Esophagus mucosa (tissue), 1 donor: ENCODE measurements at regions not wholly inside any gene's neighbourhood (a gene's known extent, or its start where the extent isn't known, plus 50 kb on each side); places are given as distances from the start of the nearest gene placed in this dataset.

Source experiments
- ATAC-seq: fragments of 200-7000 bp; cut with Tn5 transposase; one replicate; pipeline ENCODE4 v1.9.1; 2020
- donor health status: DM: yes; HTN: yes; CAD: no.

DNA sequence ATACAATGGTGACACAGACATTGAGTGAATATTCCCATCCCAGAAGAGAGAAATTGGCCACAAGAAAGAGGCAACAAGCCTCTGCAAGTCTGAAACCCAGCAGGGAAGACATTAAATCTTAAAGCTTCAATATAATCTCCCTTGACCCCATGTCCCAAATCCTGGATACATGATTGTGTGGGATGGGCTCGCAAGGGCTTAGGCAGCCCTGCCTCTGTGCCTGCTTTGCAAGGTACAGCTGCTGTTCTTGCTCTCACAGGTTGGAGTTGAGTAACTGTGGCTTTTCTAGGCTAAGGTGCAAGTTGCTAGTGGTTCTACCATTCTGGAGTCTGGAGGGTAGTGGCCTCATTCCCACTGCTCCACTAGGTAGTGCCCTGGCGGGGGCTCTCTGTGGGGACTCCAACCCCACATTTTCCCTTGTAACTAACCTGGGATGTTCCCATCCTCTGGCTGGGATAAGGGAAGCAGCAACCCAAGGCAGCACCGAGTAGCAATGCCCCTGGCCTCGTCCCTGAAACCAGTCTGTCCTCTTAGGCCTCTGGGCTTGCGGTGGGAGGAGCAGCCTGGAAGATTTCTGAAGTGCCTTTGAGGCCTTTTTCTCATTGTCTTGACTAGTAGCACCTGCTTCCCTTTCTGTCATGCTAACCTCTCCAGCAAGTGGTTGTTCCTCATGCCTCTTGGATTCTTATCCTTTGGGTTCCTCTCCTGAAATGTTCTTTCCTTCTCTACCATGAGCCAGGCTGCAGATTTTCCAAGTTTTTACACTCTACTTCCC, 90.0 kb downstream of the FAM174B start:
- no peak for ATAC-seq

DNA sequence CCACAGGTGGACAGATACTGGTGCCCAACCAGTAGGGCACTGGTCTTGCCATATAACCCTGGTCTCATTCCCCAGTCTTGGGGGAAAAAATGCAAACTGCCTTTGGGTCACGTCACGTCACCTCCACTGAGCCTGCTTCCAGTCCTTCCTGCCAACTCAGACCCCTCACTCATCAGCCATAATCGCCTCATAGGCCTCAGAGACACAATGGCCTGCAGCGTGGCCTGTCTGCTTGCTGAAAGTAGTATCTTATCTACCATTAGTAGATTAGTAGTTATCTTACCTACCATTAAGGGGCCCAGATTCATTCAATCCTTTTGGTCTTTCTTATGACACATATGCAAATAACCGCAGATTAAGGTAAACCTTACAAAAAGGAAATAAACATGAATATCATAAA, 93.8 kb downstream of the FAM174B start:
- ATAC-seq, result no peak

DNA sequence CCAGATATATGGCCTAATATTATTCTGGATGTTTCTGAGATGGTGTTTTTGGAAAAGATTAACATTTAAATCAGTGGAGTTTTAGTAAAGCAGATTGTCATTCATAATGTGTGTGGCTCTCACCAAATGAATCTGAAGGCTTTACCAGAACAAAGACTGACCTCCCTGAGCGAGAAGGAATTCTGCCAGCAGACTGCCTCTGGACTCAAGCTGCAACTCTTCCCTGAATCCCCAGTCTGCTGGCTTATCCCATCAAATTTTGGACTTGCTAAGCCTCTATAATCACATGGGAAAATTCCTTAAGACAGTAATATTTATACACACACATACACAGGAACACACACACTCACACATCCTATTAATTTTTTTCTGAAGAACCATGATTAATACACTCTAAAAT, 102.3 kb downstream of the FAM174B start:
- ATAC-seq, result no peak

DNA sequence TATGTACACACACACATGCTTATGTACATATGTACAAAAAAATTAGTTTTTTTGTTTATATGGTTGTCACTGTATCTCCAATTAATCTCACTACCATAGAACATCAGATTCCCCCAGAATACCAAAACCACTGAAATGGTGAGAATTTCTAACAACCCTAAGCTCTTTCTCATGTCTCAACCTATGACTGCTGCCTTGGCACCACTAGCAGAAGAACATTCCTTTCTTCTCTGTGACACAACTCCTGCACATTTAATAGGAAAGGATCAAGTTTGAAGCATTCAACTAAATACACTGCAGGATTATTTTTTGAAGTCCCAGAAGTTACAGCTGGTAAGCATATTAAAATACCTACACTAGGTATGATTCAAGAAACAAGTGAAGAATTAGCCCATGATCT, 109.6 kb downstream of the FAM174B start:
- ATAC-seq, result no peak

DNA sequence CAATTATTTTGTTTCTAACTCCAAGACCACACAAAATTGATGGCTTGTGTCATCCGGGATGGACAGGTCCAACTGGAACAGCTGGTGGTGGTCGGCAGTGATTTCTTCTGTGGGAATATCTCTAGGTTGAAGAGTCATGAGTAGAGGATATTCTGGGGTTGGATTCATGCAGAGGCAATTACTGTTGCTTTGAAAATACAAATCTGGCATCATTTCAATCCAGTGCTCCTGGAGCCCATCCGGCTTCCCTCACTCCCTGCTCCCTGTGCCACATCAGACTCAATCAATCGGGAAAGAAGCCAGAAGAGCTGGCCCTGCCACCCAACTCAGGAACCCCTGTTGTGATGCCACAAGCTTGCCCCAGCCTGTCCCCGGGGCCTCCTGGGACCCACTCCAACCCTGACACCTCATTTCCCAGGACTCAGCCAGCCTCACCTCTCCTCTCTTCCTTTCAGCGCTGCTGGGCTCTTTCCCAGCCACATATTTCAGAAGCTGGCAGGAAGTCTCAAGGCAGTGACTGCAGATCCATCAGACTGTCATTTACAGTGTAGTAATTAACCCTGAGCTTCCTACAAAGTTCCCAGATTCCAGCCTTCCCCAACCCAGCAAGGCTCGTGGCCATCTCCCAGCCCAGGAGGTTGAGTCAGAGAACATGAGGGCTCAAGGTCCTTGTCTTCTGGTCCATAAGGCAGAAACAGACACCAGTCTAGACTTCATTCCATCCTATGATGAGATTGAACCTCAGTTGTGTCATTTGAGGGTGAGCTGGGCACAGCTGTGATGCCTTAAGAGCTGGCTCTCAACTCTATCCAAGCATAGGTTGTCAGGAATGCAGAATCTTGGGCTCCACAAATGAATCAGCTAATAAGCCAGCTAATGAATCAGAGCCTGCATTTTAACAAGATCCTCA, 114.0 kb downstream of the FAM174B start:
- ATAC-seq, result peak; percentile 38

DNA sequence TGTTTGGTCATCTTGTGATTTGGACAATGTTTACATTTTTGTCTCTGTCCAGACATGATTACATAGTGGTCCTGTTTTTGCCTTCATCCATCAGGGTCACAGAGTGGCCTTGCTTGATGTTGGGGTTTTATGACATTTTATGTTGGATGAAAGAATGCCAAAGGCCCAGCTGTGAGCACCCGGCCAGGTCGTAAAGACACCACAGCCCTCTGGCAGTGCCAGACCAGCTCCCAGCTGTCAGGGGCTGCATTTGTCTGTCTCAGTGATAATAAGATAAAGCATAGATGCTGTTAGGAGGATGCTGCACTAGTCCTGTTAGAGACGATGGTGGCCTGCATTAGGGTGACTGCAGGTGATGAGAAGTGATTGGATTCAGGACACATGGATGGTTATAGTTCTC, 117.5 kb downstream of the FAM174B start:
- no peak for ATAC-seq

DNA sequence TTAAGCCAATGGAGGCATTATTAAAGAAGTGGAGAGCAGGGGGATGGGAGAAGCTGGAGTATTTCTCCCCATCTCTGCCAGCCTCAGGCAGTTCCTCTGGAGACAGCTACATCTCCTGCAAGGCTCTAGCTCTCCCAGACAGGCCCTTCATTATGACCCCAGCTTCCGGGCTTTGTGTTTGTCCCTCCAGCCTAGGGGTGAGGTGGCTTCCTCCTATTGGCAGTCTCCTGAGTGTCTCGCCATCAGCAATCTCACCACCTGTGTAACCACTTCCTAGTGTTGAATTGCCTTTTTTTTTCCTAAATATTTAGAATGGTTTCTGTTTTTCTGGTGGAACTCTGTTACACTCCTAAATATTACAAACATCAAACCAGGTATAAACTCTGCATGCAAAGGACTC, 122.3 kb downstream of the FAM174B start:
- no peak for ATAC-seq

DNA sequence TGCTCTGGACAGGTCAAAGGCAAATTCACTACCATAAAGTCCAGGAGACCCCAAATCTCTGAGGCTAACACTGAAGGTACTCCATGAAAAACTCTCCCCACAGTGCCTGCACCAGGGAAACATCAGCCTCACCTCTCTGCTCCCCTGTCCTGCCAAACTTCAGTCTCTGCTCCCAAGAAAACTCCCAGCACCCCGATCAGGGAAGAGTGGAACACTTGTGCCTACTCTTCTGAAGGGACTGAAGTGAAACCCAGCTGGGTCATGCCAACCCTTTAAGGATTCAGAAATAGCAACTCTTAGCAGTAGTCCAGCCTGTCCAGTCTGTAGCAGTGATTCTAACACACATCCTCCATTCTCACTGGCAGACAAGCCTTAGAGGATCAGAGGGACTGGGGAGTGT, 124.2 kb downstream of the FAM174B start:
- ATAC-seq, result no peak

DNA sequence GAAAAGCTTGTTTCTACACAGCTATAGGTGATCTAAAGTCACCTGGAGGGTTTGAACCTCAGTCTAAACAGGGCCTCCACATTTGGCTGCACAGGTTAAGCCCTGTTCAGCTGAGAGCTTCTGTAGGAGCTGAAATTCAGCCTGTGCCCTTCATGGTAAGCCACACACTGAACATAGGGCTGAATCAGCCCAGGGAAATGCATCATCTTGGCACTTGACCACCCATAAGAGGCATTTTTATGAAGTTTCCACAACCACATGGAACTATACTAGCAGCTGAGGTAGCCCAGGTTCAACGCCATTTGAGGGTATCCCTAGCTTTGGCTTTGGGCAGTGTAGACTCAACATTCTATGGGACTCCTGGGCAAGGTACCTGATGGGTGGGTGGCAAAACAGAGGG, 126.8 kb downstream of the FAM174B start:
- no peak for ATAC-seq

DNA sequence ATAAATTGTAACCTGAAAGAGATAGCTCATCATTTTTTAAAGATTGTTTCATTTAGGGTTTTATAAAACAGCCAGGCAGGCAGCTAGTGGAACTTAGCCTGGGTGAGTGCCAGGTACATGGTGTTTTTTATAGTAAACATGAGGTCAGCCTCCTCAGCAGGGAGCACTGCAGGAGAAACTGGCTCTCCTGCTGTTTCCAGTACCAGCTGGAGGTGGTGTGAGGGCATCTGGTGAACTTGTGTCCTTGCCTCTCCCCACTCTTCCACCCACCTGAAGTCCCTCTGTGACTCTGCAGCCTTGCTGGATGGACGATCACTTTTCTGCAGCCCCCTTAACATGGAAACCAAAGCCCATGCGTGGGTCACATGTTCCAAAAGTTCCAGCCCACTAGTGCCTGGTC, 128.4 kb downstream of the FAM174B start:
- no peak for ATAC-seq

DNA sequence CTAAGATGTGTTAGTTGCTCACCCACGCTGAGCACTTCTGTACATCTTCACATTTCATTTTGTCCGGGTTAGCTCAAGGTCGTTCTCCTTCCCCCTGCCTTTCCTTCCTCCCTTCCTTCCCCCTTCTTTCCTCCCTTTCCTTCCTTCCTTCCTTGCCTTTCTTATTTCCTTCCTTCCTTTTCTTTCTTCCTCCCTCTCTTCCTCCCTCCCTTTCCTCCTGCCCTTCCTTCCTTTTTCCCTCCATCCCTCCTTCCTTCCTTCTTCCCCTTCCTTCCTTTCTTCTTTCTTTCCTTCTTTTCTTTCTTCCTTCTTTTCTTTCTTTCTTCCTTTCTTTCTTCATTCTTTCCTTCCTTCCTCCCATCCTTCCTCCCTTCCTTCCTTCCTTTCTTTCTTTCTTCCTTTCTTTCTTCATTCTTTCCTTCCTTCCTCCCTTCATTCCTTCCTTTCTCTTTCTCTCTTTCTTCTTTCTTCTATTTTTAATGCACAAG, 129.8 kb downstream of the FAM174B start:
- no peak for ATAC-seq

DNA sequence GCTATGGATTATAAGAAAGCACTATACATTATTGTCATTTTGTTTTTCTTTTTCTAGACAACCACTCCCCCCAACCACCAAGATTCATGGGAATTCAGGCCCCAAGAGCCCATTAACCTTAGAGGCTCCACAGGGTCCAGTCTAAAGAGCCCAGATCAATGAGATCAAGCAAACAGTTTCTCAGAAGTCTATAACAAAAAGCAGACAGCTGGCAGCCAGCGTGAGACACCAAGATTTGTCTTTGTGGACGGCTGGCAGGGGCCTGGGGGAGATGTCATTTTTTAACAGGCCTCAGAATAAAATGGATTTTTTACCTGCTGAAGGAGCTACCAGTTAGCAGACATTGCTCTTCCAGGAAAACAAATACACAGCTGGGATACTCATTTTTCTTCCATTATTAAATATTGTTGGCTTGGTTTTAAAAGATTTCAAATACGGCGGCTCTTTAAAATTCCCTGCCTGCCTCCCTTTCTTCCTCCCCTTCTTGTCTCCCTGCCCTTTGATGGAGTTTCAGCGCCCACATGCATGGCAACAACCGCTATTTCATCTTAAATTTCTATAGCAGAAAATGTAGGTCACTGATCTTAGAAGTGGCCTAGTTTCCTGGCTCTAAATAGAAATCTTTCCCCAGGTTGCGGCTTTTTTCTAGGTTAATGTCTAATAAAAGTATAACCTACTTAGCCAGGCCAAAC, 130.6 kb downstream of the FAM174B start:
- ATAC-seq, result no peak

DNA sequence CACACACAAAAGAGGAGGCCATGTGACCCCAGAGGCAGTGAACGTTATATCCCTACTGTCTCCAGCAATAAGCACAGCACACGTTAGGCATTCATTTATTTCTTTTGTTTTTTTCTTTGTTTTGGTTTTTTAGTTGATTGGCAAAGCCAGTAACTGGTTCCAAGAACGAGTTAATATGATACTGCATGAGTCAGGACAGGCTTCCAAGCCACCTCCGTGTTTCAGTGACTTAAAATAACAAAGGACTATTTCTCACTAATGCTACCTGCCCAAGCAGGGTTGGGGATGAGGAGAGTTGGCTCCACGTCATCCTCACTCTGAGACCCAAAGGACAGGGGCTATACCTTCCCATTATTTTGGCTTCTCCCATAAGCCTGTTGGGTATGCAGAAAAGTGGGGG, 130.5 kb downstream of the ST8SIA2 start:
- ATAC-seq, result peak; percentile 70

DNA sequence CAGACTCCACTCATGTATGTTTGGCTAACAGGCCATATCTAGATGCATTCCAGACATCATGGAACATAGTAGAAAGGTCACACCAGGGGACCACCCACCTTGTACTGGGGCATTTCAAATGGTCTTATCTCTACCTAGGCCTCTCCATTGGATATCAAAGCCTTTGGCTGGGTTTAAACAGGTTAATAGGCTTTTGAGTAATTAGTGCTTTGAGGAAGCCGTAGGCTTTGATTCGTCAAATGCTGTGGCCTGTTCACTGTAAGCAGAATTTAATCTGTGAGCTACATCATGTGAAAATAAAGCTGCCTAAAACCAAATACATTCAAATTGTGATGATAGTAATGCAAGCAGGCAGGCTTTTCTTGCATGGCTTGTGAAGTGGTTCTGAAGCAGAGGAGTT, 129.5 kb downstream of the ST8SIA2 start:
- ATAC-seq, result no peak

DNA sequence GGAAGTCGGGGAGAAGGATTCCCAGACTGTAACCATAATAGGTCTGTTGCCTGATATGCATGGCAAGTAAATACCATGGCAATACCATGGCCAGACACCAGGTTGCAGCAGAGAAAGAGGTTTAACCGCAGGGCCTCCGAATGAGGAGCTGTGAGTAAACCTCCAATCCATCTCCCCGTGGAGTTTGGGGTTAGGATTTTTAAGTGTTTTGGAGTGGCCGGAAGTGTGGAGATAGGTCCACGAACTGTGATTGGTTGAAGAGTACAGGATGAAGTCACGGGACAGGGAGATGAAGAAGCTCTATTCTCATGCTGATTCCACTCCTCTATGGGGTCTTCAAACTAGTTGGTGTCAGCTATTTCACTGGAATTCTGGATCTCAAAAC, 127.9 kb downstream of the ST8SIA2 start:
- peak; percentile 90 for ATAC-seq

DNA sequence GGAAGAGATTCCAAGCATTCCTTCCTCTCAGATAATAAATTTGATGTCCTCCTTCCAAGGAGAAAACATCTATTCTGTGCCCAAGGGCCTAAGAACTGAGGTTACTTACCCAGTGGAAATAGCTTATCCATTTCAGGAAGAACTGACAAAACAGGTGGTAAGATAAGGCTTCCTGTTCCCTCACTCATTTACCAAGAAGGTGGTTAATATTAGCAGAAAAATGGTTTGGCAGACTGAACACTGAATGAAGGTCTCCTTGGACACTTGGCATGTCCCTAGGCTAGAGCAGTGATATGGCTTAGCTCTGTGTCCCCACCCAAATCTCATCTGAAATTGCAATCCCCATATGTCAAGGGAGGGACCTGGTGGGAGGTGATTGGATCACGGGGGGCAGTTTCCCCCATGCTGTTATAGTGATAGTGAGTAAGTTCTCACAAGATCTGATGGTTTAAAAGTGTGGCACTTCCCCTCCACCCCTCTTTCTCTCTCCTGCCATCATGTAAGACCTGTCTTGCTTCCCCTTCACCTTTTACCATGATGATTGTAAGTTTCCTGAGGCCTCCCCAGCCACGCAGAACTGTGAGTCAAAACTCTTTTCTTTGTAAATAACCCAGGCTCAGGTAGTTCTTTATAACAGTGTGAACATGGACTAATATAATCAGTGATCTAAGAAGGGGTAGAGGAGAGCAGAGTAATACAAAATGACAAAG, 127.4 kb downstream of the ST8SIA2 start:
- no peak for ATAC-seq

DNA sequence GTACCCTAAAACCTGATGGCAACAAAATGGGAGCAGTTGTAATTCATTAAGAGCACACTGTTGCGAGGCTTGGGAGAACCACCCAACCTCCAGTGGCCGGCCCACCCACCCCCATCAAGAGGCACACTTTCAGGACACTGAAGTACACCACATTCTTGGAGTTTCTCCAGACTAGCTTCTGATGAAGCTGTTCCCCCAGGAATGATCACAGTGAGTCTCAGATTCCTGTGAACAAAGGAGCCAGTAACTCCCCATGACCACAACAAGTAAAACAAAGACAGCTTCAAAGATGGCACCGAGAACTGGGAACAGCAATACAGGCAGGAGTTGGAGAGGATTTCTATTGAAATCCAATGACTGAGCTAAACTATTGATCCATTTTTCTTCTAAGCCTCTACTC, 126.0 kb downstream of the ST8SIA2 start:
- no peak for ATAC-seq
